ENCODE measurements at regions not wholly inside any gene's neighbourhood (a gene's known extent, or its start where the extent isn't known, plus 50 kb on each side); places are given as distances from the start of the nearest gene placed in this dataset.

DNA sequence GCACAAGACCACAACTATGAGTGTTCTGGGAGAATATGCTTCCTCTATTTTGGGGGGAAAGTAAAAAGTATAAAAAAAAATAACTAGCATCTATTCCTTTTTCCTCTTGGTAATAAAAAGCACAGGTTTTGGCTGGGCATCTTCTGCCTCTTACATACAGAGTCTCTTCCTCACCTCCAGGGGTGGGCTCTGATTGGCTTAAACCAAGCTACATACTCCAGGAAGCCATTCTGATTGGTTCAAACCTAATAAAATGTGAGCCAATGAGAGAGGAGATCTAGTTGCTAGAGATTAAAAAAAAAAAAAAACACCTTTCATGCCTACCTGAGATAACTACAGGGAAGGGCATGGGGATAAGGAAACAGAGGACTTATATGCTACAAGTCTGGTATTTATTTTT lies 365.9 kb upstream of the ERCC4 start:
- no peak for DNase-seq

- DNase-seq, result no peak
Observed at GRCh38 chr16:13554643-13555042, 365.3 kb upstream of the ERCC4 start.

DNA sequence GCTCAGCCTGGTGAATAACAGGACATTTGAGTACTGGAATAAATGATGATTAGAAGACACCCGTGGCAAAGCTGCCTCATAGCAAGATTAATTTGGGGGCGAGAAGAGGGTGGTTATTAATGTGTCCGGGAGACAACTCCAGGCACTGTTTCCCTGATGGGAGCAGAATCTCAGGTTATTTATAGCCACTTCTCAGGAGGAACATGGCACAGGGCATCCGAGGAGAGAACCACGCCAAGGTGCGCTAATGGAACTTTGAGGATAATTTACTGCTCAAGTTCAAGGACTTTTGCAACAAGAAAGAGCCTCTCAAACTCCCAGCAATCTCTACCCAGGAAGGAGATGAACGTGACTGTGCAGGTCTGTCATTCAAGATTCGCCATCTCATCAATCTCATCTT lies 362.5 kb upstream of the ERCC4 start:
- no peak for DNase-seq

DNA sequence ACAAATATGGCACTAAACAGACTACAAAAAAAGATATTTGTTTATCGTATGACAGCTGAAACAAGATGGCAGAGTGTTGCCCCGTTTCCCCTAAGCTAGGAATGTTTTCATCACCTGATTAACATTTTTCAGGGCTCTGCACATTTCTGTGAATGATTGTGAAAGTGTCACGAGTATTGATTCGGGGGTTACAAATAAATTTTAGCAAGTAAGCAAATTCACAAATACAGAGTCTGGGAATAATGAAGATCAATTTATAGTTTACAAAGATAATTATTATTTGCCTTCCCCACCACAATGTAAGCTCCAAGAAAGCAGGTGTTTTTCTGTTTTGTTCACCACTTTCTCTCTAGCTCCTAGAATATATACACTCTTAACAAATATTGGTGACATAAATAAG lies 361.2 kb upstream of the ERCC4 start:
- DNase-seq, result no peak

DNA sequence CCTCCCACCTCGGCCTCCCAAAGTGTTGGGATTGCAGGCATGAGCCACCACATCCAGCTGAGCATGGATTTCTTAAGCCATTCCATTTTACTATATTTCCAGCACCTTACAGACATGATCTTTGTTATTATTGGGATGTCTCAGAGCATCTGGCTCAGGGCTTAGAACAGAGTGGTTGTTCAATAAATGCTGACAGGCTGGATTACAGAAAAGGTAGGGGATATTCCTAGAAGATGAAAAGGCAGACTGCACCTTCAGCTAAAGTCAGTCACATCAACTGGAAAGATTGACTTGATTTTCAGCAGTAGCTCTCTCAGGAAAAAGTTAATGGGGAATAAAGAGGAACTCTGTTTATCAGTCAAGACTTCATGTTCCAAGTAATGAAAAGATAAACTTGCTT lies 360.3 kb upstream of the ERCC4 start:
- DNase-seq, result no peak

GRCh38 chr16:13560151-13560550 lies 359.8 kb upstream of the ERCC4 start:
- no peak for DNase-seq

DNA sequence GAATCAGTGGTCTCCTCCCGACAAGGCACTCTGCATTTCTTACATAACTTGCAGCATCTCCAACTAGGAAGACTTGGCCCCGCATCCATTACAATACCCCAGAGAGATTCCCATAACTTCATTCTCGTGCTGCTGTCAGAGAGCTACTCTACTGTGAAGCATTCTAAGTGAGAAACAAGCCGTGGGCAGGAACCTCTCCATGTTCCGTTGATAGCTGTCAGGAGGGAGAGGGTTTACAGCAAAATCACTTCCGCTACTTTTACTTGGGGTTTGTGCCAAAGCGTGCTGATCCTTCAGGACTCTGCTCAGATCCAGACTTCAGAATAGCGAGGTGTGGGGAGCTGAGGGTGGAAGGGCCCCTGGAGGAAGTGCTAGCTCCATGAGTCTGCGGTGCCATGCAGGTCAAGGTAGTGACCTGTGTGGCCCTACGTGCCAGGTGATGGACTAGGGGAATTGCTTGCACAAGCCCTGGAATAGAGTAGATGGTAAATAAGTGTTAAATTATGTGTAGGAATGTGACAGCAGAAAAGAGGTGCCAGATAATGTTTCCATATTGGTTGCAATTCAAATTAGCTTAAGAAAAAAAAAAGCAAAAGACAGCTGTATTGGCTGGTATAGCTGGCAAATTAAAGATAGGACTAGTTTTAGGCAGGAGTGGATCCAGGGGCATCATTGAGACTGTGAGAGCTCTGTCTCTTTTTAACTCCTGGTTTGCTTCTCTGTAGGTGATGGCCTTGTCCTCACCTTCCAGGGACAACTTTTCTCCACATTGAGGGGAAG lies 358.5 kb upstream of the ERCC4 start:
- DNase-seq, result no peak

GRCh38 chr16:13568803-13569202 lies 351.2 kb upstream of the ERCC4 start:
- DNase-seq, result no peak

- DNase-seq, result no peak
Observed at GRCh38 chr16:13569986-13570385, 350.0 kb upstream of the ERCC4 start.

DNA sequence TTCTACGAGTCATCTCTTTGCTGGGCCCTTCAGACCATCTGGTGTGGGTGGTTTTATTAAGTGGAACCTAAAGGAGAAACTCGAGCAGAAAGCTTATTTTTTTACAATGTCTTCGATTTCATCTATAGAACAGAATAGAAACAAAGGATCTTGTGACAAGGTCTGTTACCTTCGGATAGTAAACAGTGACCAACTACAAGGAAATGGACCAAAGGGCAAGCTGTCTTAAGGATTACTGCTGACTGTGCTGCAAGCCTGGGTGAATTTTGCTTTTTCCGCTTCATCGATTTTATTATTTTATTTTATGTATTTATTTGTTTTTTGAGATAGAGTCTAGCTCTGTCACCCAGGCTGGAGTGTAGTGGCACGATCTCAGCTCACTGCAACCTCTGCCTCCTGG lies 348.9 kb upstream of the ERCC4 start:
- DNase-seq, result no peak

- no peak for DNase-seq
Observed at GRCh38 chr16:13573903-13574302, 346.1 kb upstream of the ERCC4 start.

DNA sequence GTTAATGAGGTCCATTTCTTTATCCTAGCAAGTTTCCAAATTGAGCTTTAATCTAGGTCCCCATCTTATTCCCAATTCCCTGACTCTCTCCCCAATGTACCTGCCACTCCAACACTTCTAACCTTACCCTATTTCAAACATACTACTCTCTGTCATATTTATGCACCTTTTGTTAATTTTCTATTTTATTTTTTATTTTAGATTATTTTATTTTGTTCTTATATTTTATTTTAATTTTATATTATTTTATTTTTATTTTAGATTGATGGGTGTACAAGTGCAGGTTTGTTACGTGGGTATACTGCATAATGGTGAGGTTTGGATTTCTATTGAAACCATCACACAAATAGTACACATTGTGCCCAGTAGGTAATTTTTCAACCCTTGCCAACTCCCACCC lies 333.9 kb upstream of the ERCC4 start:
- DNase-seq, result no peak

GRCh38 chr16:13587181-13587580 lies 332.8 kb upstream of the ERCC4 start:
- DNase-seq, result no peak

DNA sequence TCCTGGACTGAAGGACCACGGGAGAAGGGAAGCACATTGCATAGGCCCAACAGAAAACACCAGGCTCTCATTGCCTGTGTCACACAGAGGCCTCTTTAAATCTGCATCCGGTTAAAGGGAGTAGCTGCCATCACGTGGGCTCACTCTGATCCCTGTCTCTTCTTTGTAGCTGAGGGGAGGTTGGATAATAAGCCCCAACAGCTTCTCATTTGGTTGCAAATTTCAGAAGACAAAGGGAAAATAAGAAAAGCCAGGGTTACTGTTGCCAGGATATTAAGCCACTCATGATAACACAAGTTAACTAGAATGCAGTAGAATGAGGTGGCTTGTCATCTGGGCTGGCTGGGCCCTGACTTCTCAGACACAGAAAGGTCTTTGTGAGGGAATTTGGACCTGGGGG lies 325.1 kb upstream of the ERCC4 start:
- DNase-seq, result no peak

GRCh38 chr16:13606804-13607203 lies 313.1 kb upstream of the ERCC4 start:
- no peak for DNase-seq

DNA sequence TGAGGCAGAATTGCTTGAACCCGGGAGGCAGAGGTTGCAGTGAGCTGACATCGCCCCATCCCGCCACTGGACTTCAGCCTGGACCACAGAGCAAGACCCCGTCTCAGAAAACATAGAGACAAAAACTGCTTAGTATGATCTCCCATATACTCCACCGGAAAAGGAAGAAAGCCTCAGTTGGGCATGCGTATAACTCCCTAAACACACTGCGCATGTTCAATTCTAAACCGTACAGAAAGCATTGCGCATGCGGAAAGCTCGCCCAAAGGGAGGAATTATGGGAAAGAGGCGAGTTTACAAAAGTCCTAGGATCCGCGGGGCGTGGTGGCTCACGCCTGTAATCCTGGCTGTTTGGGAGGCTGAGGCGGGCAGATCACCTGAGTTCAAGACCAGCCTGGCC lies 312.7 kb upstream of the ERCC4 start:
- DNase-seq, result no peak

DNA sequence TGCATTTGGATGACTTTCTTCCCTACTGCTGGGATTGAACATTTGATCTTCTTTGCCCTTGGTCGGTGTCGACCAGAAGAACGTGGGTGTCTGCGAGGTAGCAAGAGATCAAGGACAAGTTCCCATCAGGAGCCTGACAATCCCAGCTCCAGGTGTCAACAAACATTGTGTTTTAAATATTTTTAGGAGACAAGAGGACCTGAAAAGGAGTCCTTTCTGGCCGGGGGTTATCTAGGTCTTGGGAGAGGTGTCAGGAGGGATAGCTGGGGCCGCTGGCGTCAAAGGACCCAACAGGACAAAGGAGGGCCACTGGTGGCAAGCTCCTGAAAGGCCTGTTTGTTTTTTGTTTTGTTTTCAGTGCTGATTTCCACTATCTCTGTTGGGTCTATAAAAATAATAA lies 308.4 kb upstream of the ERCC4 start:
- no peak for DNase-seq

DNA sequence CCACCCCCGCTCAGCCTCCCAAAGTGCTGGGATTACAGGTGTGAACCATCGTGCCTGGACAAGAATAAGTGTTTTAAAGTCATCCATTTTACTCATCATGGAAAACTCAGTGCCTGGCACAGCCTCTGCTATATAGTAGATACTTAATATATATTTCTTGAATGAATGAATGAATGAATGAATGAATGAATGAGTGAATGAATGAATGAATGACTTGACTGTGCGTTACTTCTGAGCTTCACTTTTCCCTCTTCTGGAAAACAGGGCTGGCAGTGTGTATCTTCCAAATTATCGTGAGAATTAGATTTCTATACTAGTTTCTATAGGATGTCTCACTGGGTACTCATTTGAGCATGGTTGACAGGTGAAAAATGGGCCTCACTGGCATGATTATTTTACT lies 307.3 kb upstream of the ERCC4 start:
- DNase-seq, result no peak

GRCh38 chr16:13613165-13613564 lies 306.8 kb upstream of the ERCC4 start:
- DNase-seq, result no peak

GRCh38 chr16:13621639-13622038 lies 298.3 kb upstream of the ERCC4 start:
- no peak for DNase-seq

DNA sequence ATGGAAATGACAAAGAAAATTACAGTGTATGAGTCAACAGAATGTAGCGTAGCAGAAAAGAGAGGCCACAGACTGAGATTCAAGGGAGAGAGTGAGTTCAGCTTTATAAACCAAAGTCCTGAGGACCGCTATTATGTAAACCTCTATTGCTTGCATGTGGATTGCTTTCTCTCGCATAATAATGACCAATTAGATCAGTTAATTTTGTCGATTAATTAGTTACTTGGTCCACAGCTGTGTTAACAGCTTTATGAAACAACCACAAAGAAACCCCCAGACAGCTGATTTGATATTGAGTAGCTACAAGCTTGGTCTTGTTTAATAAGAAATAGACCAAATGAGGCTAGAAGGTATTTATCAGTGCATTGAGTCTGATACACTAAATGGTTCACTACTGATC lies 291.8 kb upstream of the ERCC4 start:
- DNase-seq, result no peak

DNA sequence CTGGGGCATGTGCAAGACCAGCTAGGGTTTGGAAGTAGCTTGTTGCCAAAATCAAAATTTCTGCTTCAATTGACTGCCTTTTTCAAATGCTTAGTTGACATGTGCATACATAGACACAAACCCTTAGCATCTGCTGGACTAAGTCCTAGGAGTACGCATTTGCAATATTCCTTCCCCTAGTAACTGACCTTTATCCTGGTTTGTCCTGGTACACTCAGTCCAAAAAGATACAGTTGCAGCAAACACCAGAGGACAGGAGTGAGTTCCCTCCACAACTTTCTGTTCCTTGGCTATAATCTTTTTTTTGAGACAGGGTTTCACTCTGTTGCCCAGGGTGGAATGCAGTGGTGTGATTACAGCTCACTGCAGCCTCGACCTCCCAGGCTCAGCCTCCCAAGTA lies 290.2 kb upstream of the ERCC4 start:
- DNase-seq, result no peak

GRCh38 chr16:13630374-13630773 lies 289.6 kb upstream of the ERCC4 start:
- DNase-seq, result no peak

- DNase-seq, result no peak
Observed at GRCh38 chr16:13631213-13631767, 288.7 kb upstream of the ERCC4 start.

DNA sequence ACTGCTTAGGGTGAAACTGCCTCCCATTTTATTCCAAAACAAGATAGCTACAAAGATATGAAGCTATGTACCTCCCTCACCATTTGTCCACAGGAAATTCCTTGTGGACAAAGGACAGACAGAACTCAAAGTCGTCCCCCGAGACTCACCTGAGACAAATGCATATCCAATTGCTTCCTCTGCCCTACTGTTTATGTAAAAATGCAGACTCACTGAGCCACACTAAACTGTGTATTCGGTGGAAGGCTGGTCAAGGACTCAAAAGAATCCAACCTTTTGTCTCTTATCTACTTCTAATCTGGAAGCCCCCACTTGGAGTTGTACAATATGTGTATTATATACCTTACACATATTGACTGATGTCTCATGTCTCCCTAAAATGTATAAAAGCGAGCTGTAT lies 288.0 kb upstream of the ERCC4 start:
- DNase-seq, result no peak

Measured in CD4-positive, alpha-beta T cell treated with Interferon alpha-2 for 1 hour (primary cell).